HepG2 (cell line): ENCODE measurements at regions not wholly inside any gene's neighbourhood (a gene's known extent, or its start where the extent isn't known, plus 50 kb on each side); places are given as distances from the start of the nearest gene placed in this dataset.
A peak's percentile ranks its signal among the peaks of the same experiment; 100 is the strongest.

Experiments used
- ATAC-seq: fragments of 200-7000 bp; cut with Tn5 transposase; 3 replicates; pipeline ENCODE4 v1.9.1; 2020; ENCODE audit warnings: mild to moderate bottlenecking, moderate library complexity
- BruUV-seq: library from RNA; stranded (reverse); fragments of 400-500 nt; replicated peaks from 2 replicates; lab custom pipeline; 2021; lab: Mats Ljungman, UMichigan
- CTCF ChIA-PET: fragments of 300-600 bp; formaldehyde crosslinking; extraction: SDS; loops from one replicate; lab custom pipeline; 2021; ENCODE audit warnings: low total read pairs, inconsistent platforms, low intra/inter-chr PET ratio; lab: Yijun Ruan, JAX
- POLR2A ChIA-PET: fragments of 350-600 bp; sonication (Branson Sonifier 250); formaldehyde crosslinking; loops from one replicate; lab custom pipeline; 2020; ENCODE audit warnings: antibody characterized with exemption, inconsistent platforms; lab: Yijun Ruan, JAX
- DNase-seq: peaks from one replicate; pipeline ENCODE4 v3.0.0-alpha.2; 2015; ENCODE audit warnings: low spot score
- FAIRE-seq: peaks from 3 replicates; lab custom pipeline; 2011; peaks lifted over from hg19 to GRCh38; lab: Jason Lieb, UNC
- H2AFZ ChIP-seq: one replicate; pipeline ENCODE4 v1.6.1; 2011; ENCODE audit warnings: low read length, inconsistent platforms
- H3K27ac ChIP-seq: fragments of 300-600 bp; 3 replicates; pipeline ENCODE4 v1.8.0; 2011; ENCODE audit warnings: mixed run types, mild to moderate bottlenecking, mixed read lengths, low read length, inconsistent platforms; ENCODE audit not compliant: insufficient read depth; ENCODE audit errors: extremely low read length
- H3K27me3 ChIP-seq, 2 experiments: fragments of 200-600 bp in 1 of 2; 2 replicates in 1 of 2; 3 replicates in 1 of 2; pipeline versions ENCODE4 v1.6.0 to v1.8.0; 2011; ENCODE audit warnings: low read length in 2 of 2, mild to moderate bottlenecking in 2 of 2, moderate library complexity in 2 of 2, inconsistent platforms in 1 of 2; ENCODE audit not compliant: insufficient read depth in 2 of 2, control insufficient read depth in 1 of 2
- H3K36me3 ChIP-seq, 2 experiments: fragments of 200-600 bp in 1 of 2; replicated peaks in 1 of 2; 2 replicates in 1 of 2; 3 replicates in 1 of 2; pipeline versions ENCODE4 v1.5.1 to v1.8.0; 2011; ENCODE audit warnings: low read length in 2 of 2, inconsistent platforms in 1 of 2; ENCODE audit not compliant: insufficient read depth in 2 of 2, control insufficient read depth in 1 of 2
- H3K4me1 ChIP-seq: 2 replicates; pipeline ENCODE4 v1.5.1; 2012; ENCODE audit warnings: low read length, inconsistent platforms; ENCODE audit not compliant: insufficient read depth
- H3K4me2 ChIP-seq: 2 replicates; pipeline ENCODE4 v1.6.0; 2011; ENCODE audit warnings: low read depth, low read length, inconsistent platforms
- H3K4me3 ChIP-seq, 3 experiments: fragments of 200-600 bp in 1 of 3; sonication (generic), shearing (Covaris generic) in 1 of 3; replicated peaks in 1 of 3; 2 replicates each; pipeline ENCODE4 v1.5.1; 2011 to 2016; ENCODE audit warnings: low read length in 3 of 3, inconsistent platforms in 2 of 3, low read depth in 2 of 3, mild to moderate bottlenecking in 2 of 3, control low read depth in 1 of 3, mixed read lengths in 1 of 3; ENCODE audit not compliant: insufficient read depth in 1 of 3
- H3K79me2 ChIP-seq: one replicate; pipeline ENCODE4 v1.6.1; 2011; ENCODE audit warnings: low read length, inconsistent platforms; ENCODE audit not compliant: insufficient read depth
- H3K9ac ChIP-seq: 2 replicates; pipeline ENCODE4 v1.6.0; 2011; ENCODE audit warnings: mild to moderate bottlenecking, low read depth, low read length, inconsistent platforms; ENCODE audit not compliant: insufficient read depth
- H3K9me3 ChIP-seq: 2 replicates; pipeline ENCODE4 v1.5.1; 2012; ENCODE audit warnings: mild to moderate bottlenecking, low read length
- H4K20me1 ChIP-seq: 2 replicates; pipeline ENCODE4 v1.6.0; 2011; ENCODE audit warnings: inconsistent platforms, mild to moderate bottlenecking, low read length, moderate library complexity; ENCODE audit not compliant: insufficient read depth
- AHR ChIP-seq: IDR thresholded peaks from 2 replicates; pipeline ENCODE4 v1.6.1; 2018; ENCODE audit warnings: missing genetic modification reagents, missing compliant biosample characterization
- AKAP8 ChIP-seq: sonication (generic); formaldehyde crosslinking; IDR thresholded peaks from 2 replicates; pipeline ENCODE4 v1.5.1; 2020; ENCODE audit warnings: mild to moderate bottlenecking, missing genetic modification reagents
- MNT ChIP-seq: fragments of 450-650 bp; IDR thresholded peaks from 2 replicates; pipeline ENCODE4 v1.6.1; 2016
- THAP7 ChIP-seq: sonication (generic); formaldehyde crosslinking; IDR thresholded peaks from 2 replicates; pipeline ENCODE4 v1.8.1; 2023; ENCODE audit warnings: mild to moderate bottlenecking, missing genetic modification reagents
- ZNF367 ChIP-seq: sonication (generic); formaldehyde crosslinking; IDR thresholded peaks from 2 replicates; pipeline ENCODE4 v1.4.0; 2020; ENCODE audit warnings: missing genetic modification reagents, borderline replicate concordance
- WGBS: methylation state at CpG from one replicate; pipeline ENCODE4 v1.1.6; 2017; ENCODE audit warnings: low lambda C conversion rate; 5-methylcytosine and 5-hydroxymethylcytosine counted together
- in situ Hi-C: cut with HindIII; loops from 2 replicates; pipeline ENCODE4 v1.10.0; 2017; ENCODE audit warnings: low pct_unique_long_range_greater_than_20kb; ENCODE audit not compliant: extremely low pct_ligation_motif_present
- intact Hi-C: fragments of 100-400 bp; cut with micrococcal nuclease; formaldehyde crosslinking; loops from one replicate; pipeline ENCODE4 v1.10.0; 2022; ENCODE audit not compliant: unreplicated experiment

- TF ChIP-seq ZNF367: no peak
- TF ChIP-seq, all 625 proteins: peak for 0
Measured at GRCh38 chr4:1535926-1536578, 129.8 kb upstream of the NKX1-1 start (continued).

- no peaks in the 10 kb centered on the region for H3K9me3 ChIP-seq
- H3K79me2 ChIP-seq: no peaks in the 10 kb centered on the region
- ATAC-seq (no peak), FAIRE-seq (no peak), DNase-seq (no peak)
- intact Hi-C loops: no loop called here
- peaks cover 12 to 57% of the 10 kb centered on the region in 2 experiments; a peak in 4 of 5 replicates for H3K27me3 ChIP-seq
- no peak overlapping the region for H2AFZ ChIP-seq
- no peaks in the 10 kb centered on the region for H4K20me1 ChIP-seq
- BruUV-seq: no TSS peak
- WGBS: 74% methylated on average over 28 of the region's 30 CpGs
- H3K9ac ChIP-seq: no peak overlapping the region
- no peak overlapping the region for H3K4me2 ChIP-seq
- H3K4me3 ChIP-seq: no peak overlapping the region
- CTCF ChIA-PET: no interaction called here
- H3K27ac ChIP-seq: no peak overlapping the region
- H3K4me1 ChIP-seq: peaks cover 7% of the 10 kb centered on the region
- POLR2A ChIA-PET: no interaction called here
- no peaks in the 10 kb centered on the region for H3K36me3 ChIP-seq
- TF ChIP-seq MNT (peak; percentile 94), AHR (CRISPR knock-in tag) (no peak), AKAP8 (no peak), THAP7 (CRISPR knock-in tag) (no peak)
- in situ Hi-C loops: no loop called here
Measured at GRCh38 chr4:1534876-1535526, 128.8 kb upstream of the NKX1-1 start.
